H9 (cell line): ENCODE measurements at regions not wholly inside any gene's neighbourhood (a gene's known extent, or its start where the extent isn't known, plus 50 kb on each side); places are given as distances from the start of the nearest gene placed in this dataset.

Experiments
- DNase-seq: peaks from one replicate; pipeline ENCODE4 v3.0.0-alpha.2; 2017
- H2AFZ ChIP-seq: one replicate; pipeline ENCODE4 v1.6.1; 2013; ENCODE audit warnings: mild to moderate bottlenecking, low read length, control low read depth, moderate library complexity
- H2AK5ac ChIP-seq: 2 replicates; pipeline ENCODE4 v1.6.1; 2013; ENCODE audit warnings: low read length, control low read depth, mixed read lengths; ENCODE audit not compliant: insufficient read length
- H2BK120ac ChIP-seq: one replicate; pipeline ENCODE4 v1.6.1; 2013; ENCODE audit warnings: low read depth, mild to moderate bottlenecking, low read length, control low read depth, inconsistent platforms; ENCODE audit not compliant: poor library complexity, severe bottlenecking
- H2BK12ac ChIP-seq: 2 replicates; pipeline ENCODE4 v1.6.1; 2013; ENCODE audit warnings: low read length, control low read depth, mixed read lengths, low read depth; ENCODE audit not compliant: insufficient read length
- H2BK15ac ChIP-seq: 2 replicates; pipeline ENCODE4 v1.6.1; 2013; ENCODE audit warnings: low read depth, low read length, control low read depth
- H2BK20ac ChIP-seq: one replicate; pipeline ENCODE4 v1.6.1; 2013; ENCODE audit warnings: low read depth, mild to moderate bottlenecking, low read length, control low read depth, inconsistent platforms; ENCODE audit not compliant: poor library complexity, severe bottlenecking
- H2BK5ac ChIP-seq: 2 replicates; pipeline ENCODE4 v1.6.1; 2013; ENCODE audit warnings: low read length, control low read depth, mixed read lengths; ENCODE audit not compliant: insufficient read length
- H3K14ac ChIP-seq: 2 replicates; pipeline ENCODE4 v1.6.1; 2013; ENCODE audit warnings: low read length, control low read depth; ENCODE audit not compliant: insufficient read depth
- H3K18ac ChIP-seq: 2 replicates; pipeline ENCODE4 v1.6.1; 2013; ENCODE audit warnings: low read depth, mild to moderate bottlenecking, mixed read lengths, low read length, control low read depth; ENCODE audit not compliant: insufficient read length
- H3K23ac ChIP-seq: 2 replicates; pipeline ENCODE4 v1.6.1; 2013; ENCODE audit warnings: low read length, control low read depth, mixed read lengths, low read depth; ENCODE audit not compliant: insufficient read length
- H3K23me2 ChIP-seq: 2 replicates; pipeline ENCODE4 v1.6.1; 2013; ENCODE audit warnings: low read depth, mild to moderate bottlenecking, mixed read lengths, low read length, control low read depth; ENCODE audit not compliant: insufficient read length, poor library complexity, severe bottlenecking
- H3K27ac ChIP-seq: 2 replicates; pipeline ENCODE4 v1.5.1; 2013; ENCODE audit warnings: low read length, control low read depth, mixed read lengths, low read depth; ENCODE audit not compliant: insufficient read length
- H3K27me3 ChIP-seq: 2 replicates; pipeline ENCODE4 v1.6.1; 2013; ENCODE audit warnings: low read length, control low read depth, inconsistent platforms; ENCODE audit not compliant: insufficient read depth
- H3K4ac ChIP-seq: 2 replicates; pipeline ENCODE4 v1.6.1; 2013; ENCODE audit warnings: low read depth, mild to moderate bottlenecking, control low read depth, inconsistent platforms, low read length, moderate library complexity
- H3K4me1 ChIP-seq: 2 replicates; pipeline ENCODE4 v1.6.1; 2013; ENCODE audit warnings: low read length, control low read depth, inconsistent platforms; ENCODE audit not compliant: insufficient read depth
- H3K4me2 ChIP-seq: 2 replicates; pipeline ENCODE4 v1.6.1; 2013; ENCODE audit warnings: low read length, control low read depth, mixed read lengths; ENCODE audit not compliant: insufficient read length, insufficient read depth
- H3K56ac ChIP-seq: 2 replicates; pipeline ENCODE4 v1.6.1; 2013; ENCODE audit warnings: low read depth, mild to moderate bottlenecking, mixed read lengths, low read length, control low read depth; ENCODE audit not compliant: insufficient read length
- H3K79me1 ChIP-seq: 2 replicates; pipeline ENCODE4 v1.6.1; 2013; ENCODE audit warnings: low read depth, mild to moderate bottlenecking, moderate library complexity, low read length, control low read depth, inconsistent platforms; ENCODE audit not compliant: insufficient read depth, poor library complexity, severe bottlenecking
- H3K79me2 ChIP-seq: 2 replicates; pipeline ENCODE4 v1.6.1; 2013; ENCODE audit warnings: low read length, control low read depth, inconsistent platforms; ENCODE audit not compliant: insufficient read depth
- H3K9ac ChIP-seq: 2 replicates; pipeline ENCODE4 v1.6.1; 2013; ENCODE audit warnings: low read length, control low read depth, mixed read lengths; ENCODE audit not compliant: insufficient read length; ENCODE audit errors: extremely low read depth
- H3K9me3 ChIP-seq: one replicate; pipeline ENCODE4 v1.6.1; 2013; ENCODE audit warnings: low read depth, low read length, inconsistent platforms; ENCODE audit not compliant: control insufficient read depth
- H3T11ph ChIP-seq: one replicate; pipeline ENCODE4 v1.6.1; 2013; ENCODE audit warnings: mild to moderate bottlenecking, low read length, control low read depth, inconsistent platforms
- H4K20me1 ChIP-seq: one replicate; pipeline ENCODE4 v1.6.1; 2013; ENCODE audit not compliant: control insufficient read depth, insufficient read length, insufficient read depth
- H4K5ac ChIP-seq: 2 replicates; pipeline ENCODE4 v1.6.1; 2013; ENCODE audit warnings: low read depth, mild to moderate bottlenecking, mixed read lengths, low read length, control low read depth; ENCODE audit not compliant: insufficient read length
- H4K8ac ChIP-seq: replicated peaks from 2 replicates; pipeline ENCODE4 v1.6.1; 2013; ENCODE audit warnings: low read length, control low read depth, mixed read lengths, low read depth; ENCODE audit not compliant: insufficient read length
- H4K91ac ChIP-seq: 2 replicates; pipeline ENCODE4 v1.6.1; 2013; ENCODE audit warnings: low read depth, mild to moderate bottlenecking, moderate library complexity, mixed read lengths, low read length, control low read depth; ENCODE audit not compliant: insufficient read length
- H3K27ac Mint-ChIP-seq, 3 experiments: 2 replicates in 2 of 3; 3 replicates in 1 of 3; pipeline ENCODE4 v1.8.0; 2020 to 2021; ENCODE audit warnings: mixed read lengths in 3 of 3, mild to moderate bottlenecking in 1 of 3, moderate library complexity in 1 of 3
- H3K27me3 Mint-ChIP-seq: 2 replicates; pipeline ENCODE4 v1.8.0; 2021; ENCODE audit warnings: low read depth, mild to moderate bottlenecking, moderate library complexity, mixed read lengths
- H3K36me3 Mint-ChIP-seq, 3 experiments: 2 replicates in 2 of 3; 3 replicates in 1 of 3; pipeline ENCODE4 v1.8.0; 2020 to 2021; ENCODE audit warnings: low read depth in 3 of 3, mixed read lengths in 3 of 3; ENCODE audit not compliant: insufficient read depth in 1 of 3
- H3K4me1 Mint-ChIP-seq, 2 experiments: 2 replicates each; pipeline ENCODE4 v1.8.0; 2020; ENCODE audit warnings: mixed read lengths in 2 of 2
- H3K4me3 Mint-ChIP-seq, 2 experiments: 2 replicates in 1 of 2; 3 replicates in 1 of 2; pipeline ENCODE4 v1.8.0; 2020 to 2021; ENCODE audit warnings: mild to moderate bottlenecking in 2 of 2, mixed read lengths in 2 of 2, moderate library complexity in 1 of 2
- H3K9me3 Mint-ChIP-seq, 2 experiments: 2 replicates in 1 of 2; 3 replicates in 1 of 2; pipeline ENCODE4 v1.8.0; 2020; ENCODE audit warnings: mild to moderate bottlenecking in 2 of 2, mixed read lengths in 2 of 2, moderate library complexity in 1 of 2
- CTCF ChIP-seq: fragments of 200-600 bp; sonication (generic); conservative IDR thresholded peaks from 3 replicates; pipeline ENCODE4 v1.8.0; 2021; ENCODE audit warnings: antibody characterized with exemption, mild to moderate bottlenecking
- WGBS: extraction: QIAGEN DNeasy Blood & Tissue Kit; methylation state at CpG from one replicate; pipeline ENCODE4 v1.1.7; 2013; ENCODE audit warnings: missing lambda C conversion rate, low lambda C conversion rate, mixed read lengths; ENCODE audit not compliant: insufficient read length; ENCODE audit errors: extremely low coverage; 5-methylcytosine and 5-hydroxymethylcytosine counted together

- no peak overlapping the region for H3K4me2 ChIP-seq
- H3K9ac ChIP-seq = no peak overlapping the region
- no peak overlapping the region for H4K8ac ChIP-seq
- H3K18ac ChIP-seq = no peak overlapping the region
- H4K5ac ChIP-seq = no peak overlapping the region
- H2BK20ac ChIP-seq = no peak overlapping the region
- no peak overlapping the region for H3K27ac ChIP-seq
- H3K56ac ChIP-seq = no peak overlapping the region
- no peak overlapping the region for H2BK120ac ChIP-seq
- no peak for DNase-seq
- no CpG with 5 or more reads among the region's 21 CpGs for WGBS
- no peaks in the 10 kb centered on the region; a peak in 1 of 7 replicates for H3K36me3 Mint-ChIP-seq
- H3K23ac ChIP-seq = no peak overlapping the region
- H2BK5ac ChIP-seq = no peak overlapping the region
- no peak overlapping the region for H3T11ph ChIP-seq
- H2BK15ac ChIP-seq = no peak overlapping the region
- no peak overlapping the region for H2BK12ac ChIP-seq
- H2AFZ ChIP-seq = no peak overlapping the region
- H3K27me3 ChIP-seq = no peaks in the 10 kb centered on the region
- H4K91ac ChIP-seq = no peak overlapping the region
- no peaks in the 10 kb centered on the region for H3K9me3 ChIP-seq
- no peak overlapping the region for H3K4ac ChIP-seq
- no peaks in the 10 kb centered on the region for H3K79me1 ChIP-seq
- TF ChIP-seq CTCF = peak; percentile 44; the same call in 2 of the 3 replicates
- no peaks in the 10 kb centered on the region for H3K4me1 ChIP-seq
- H3K27ac Mint-ChIP-seq = peak overlapping the region in 1 of 3 experiments; percentile 44; a peak in 1 of 7 replicates
- no peaks in the 10 kb centered on the region for H4K20me1 ChIP-seq
- peaks cover 5 to 6% of the 10 kb centered on the region in 2 experiments; a peak in 2 of 4 replicates for H3K4me1 Mint-ChIP-seq
- H3K27me3 Mint-ChIP-seq = peaks cover 10% of the 10 kb centered on the region
- H2AK5ac ChIP-seq = no peak overlapping the region
- H3K9me3 Mint-ChIP-seq = no peaks in the 10 kb centered on the region
- no peaks in the 10 kb centered on the region for H3K79me2 ChIP-seq
- H3K4me3 Mint-ChIP-seq = no peak overlapping the region
- H3K23me2 ChIP-seq = no peaks in the 10 kb centered on the region
- no peak overlapping the region; the same call in 1 of the 2 replicates for H3K14ac ChIP-seq
Observed at GRCh38 chr21:41663805-41664788, 102.8 kb downstream of the RIPK4 start.
